DMS53 (cell line): ENCODE measurements at regions not wholly inside any gene's neighbourhood (a gene's known extent, or its start where the extent isn't known, plus 50 kb on each side); places are given as distances from the start of the nearest gene placed in this dataset.

Experiments used
- DNase-seq: peaks from one replicate; lab custom pipeline; 2025; lab: John Stamatoyannopoulos, UW

GRCh38 chr2:221283896-221284545, 288.1 kb downstream of the EPHA4 start:
- DNase-seq, result no peak

- DNase-seq, result no peak
Measured at GRCh38 chr2:221285148-221285547, 287.0 kb downstream of the EPHA4 start.

- no peak for DNase-seq
Measured at GRCh38 chr2:221286406-221286805, 285.7 kb downstream of the EPHA4 start.

- DNase-seq, result no peak
Measured at GRCh38 chr2:221289389-221289788, 282.7 kb downstream of the EPHA4 start.

- DNase-seq, result peak; percentile 16
Measured at GRCh38 chr2:221289846-221290245, 282.3 kb downstream of the EPHA4 start.

GRCh38 chr2:221293949-221294742, 278.0 kb downstream of the EPHA4 start:
- DNase-seq, result no peak

GRCh38 chr2:221304916-221305315, 267.2 kb downstream of the EPHA4 start:
- no peak for DNase-seq

GRCh38 chr2:221308507-221309066, 263.5 kb downstream of the EPHA4 start:
- DNase-seq, result no peak

- DNase-seq, result no peak
Measured at GRCh38 chr2:221309892-221310583, 262.1 kb downstream of the EPHA4 start.

GRCh38 chr2:221310730-221311129, 261.4 kb downstream of the EPHA4 start:
- DNase-seq, result no peak

- no peak for DNase-seq
Measured at GRCh38 chr2:221312634-221313033, 259.5 kb downstream of the EPHA4 start.

GRCh38 chr2:221314786-221315185, 257.3 kb downstream of the EPHA4 start:
- DNase-seq, result no peak

- DNase-seq, result no peak
Measured at GRCh38 chr2:221318376-221319130, 253.6 kb downstream of the EPHA4 start.

GRCh38 chr2:221322741-221323140, 249.4 kb downstream of the EPHA4 start:
- peak; percentile 76 for DNase-seq

- no peak for DNase-seq
Measured at GRCh38 chr2:221323513-221323912, 248.6 kb downstream of the EPHA4 start.

- no peak for DNase-seq
Measured at GRCh38 chr2:221330436-221330835, 241.7 kb downstream of the EPHA4 start.

- DNase-seq, result no peak
Measured at GRCh38 chr2:221334481-221335218, 237.5 kb downstream of the EPHA4 start.

- DNase-seq, result no peak
Measured at GRCh38 chr2:221335219-221335752, 236.8 kb downstream of the EPHA4 start.

GRCh38 chr2:221336967-221337366, 235.1 kb downstream of the EPHA4 start:
- DNase-seq, result no peak

GRCh38 chr2:221337957-221338685, 234.0 kb downstream of the EPHA4 start:
- no peak for DNase-seq
